ENCODE measurements at regions not wholly inside any gene's neighbourhood (a gene's known extent, or its start where the extent isn't known, plus 50 kb on each side); places are given as distances from the start of the nearest gene placed in this dataset.

DNA sequence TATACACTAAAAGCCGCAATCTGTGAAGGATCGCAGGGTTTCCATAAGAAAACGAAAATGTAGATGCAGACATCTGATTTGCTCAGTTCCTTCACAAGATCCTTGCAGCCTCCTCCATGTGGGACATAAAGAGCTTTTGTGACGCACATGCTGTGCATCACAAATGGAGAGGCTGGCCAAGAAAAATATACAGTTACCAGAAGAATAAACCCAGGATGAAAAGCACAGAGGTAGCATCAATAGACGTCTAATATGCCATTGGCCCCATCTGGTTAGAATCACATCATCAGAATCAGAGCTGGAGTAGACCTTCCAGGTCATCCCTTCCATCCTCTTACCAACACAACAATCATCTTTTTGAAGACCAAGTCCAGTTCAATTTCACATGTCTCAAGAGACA, 517.4 kb downstream of the RAB28 start:
- TF ChIP-seq, protein P1, sequence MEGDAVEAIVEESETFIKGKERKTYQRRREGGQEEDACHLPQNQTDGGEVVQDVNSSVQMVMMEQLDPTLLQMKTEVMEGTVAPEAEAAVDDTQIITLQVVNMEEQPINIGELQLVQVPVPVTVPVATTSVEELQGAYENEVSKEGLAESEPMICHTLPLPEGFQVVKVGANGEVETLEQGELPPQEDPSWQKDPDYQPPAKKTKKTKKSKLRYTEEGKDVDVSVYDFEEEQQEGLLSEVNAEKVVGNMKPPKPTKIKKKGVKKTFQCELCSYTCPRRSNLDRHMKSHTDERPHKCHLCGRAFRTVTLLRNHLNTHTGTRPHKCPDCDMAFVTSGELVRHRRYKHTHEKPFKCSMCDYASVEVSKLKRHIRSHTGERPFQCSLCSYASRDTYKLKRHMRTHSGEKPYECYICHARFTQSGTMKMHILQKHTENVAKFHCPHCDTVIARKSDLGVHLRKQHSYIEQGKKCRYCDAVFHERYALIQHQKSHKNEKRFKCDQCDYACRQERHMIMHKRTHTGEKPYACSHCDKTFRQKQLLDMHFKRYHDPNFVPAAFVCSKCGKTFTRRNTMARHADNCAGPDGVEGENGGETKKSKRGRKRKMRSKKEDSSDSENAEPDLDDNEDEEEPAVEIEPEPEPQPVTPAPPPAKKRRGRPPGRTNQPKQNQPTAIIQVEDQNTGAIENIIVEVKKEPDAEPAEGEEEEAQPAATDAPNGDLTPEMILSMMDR (IDR thresholded peaks at IDR 0.05): no peak
- H3K27ac Mint-ChIP-seq: no peak overlapping the region
- ATAC-seq (ENCODE audit: poor library complexity) (no peak), DNase-seq (no peak)
- H3K9me3 ChIP-seq (ENCODE audit: control insufficient read depth in 1 of 2, insufficient read depth in 1 of 2, low read length in 2 of 2): peaks cover 0 to 4% of the 10 kb centered on the region in 2 experiments
- no peaks in the 10 kb centered on the region for H3K36me3 ChIP-seq (ENCODE audit: insufficient read depth, low read length)
- H3K36me3 Mint-ChIP-seq (ENCODE audit: low read depth): no peaks in the 10 kb centered on the region
- ChIA-PET CTCF (no interaction called here), POLR2A (no interaction called here)
- H3K4me1 ChIP-seq (ENCODE audit: insufficient read depth, low read length): no peaks in the 10 kb centered on the region
- no peaks in the 10 kb centered on the region for H3K27me3 ChIP-seq (ENCODE audit: control insufficient read depth in 1 of 2, insufficient read depth in 2 of 2, low read length in 2 of 2)
- no peaks in the 10 kb centered on the region for H3K27me3 Mint-ChIP-seq
- peaks cover 3% of the 10 kb centered on the region for H3K9me3 Mint-ChIP-seq
- intact Hi-C loops (cut with DNase I, micrococcal nuclease): no loop called here
- H3K4me3 ChIP-seq (ENCODE audit: low read length): no peak overlapping the region
- no peak overlapping the region for H3K4me3 Mint-ChIP-seq
- H3K4me1 Mint-ChIP-seq (ENCODE audit: low read depth): no peaks in the 10 kb centered on the region
- no peak overlapping the region for H3K27ac ChIP-seq (ENCODE audit: low read depth in 1 of 2, low read length in 2 of 2)

DNA sequence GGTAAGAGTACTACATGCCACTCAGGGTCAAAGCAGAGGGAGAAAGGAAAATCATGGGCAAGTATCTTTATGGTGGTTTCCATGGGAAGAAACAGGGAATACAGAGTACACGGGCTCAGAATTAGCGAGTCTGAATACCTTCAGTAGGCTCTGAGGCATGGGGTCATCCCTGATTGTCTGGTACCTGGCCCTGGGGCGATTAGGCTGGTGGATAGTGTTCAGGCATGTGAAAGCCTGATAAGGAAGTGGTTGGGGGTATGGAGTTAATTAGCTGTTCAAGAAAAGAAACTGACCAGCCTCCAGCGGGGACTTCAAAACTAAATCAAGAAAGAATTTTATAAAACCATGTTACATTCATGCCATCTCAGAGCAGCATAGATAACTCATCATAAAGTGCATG, 518.8 kb downstream of the RAB28 start:
- no peak for DNase-seq
- Histone ChIP-seq H3K27ac (ENCODE audit: low read depth in 1 of 2, low read length in 2 of 2) (no peak overlapping the region), H3K27me3 (ENCODE audit: control insufficient read depth in 1 of 2, insufficient read depth in 2 of 2, low read length in 2 of 2) (no peaks in the 10 kb centered on the region), H3K9me3 (ENCODE audit: control insufficient read depth in 1 of 2, insufficient read depth in 1 of 2, low read length in 2 of 2) (peaks cover 0 to 4% of the 10 kb centered on the region in 2 experiments), H3K4me3 (ENCODE audit: low read length) (no peak overlapping the region), H3K4me1 (ENCODE audit: insufficient read depth, low read length) (no peaks in the 10 kb centered on the region), H3K36me3 (ENCODE audit: insufficient read depth, low read length) (no peaks in the 10 kb centered on the region)
- no peak overlapping the region for H3K4me3 Mint-ChIP-seq
- no peaks in the 10 kb centered on the region for H3K27me3 Mint-ChIP-seq
- no peaks in the 10 kb centered on the region for H3K36me3 Mint-ChIP-seq (ENCODE audit: low read depth)
- CTCF ChIA-PET: no interaction called here
- no peak for ATAC-seq (ENCODE audit: poor library complexity)
- TF ChIP-seq, protein P1 (IDR thresholded peaks at IDR 0.05): no peak
- intact Hi-C loops (cut with DNase I, micrococcal nuclease): no loop called here
- peaks cover 3% of the 10 kb centered on the region for H3K9me3 Mint-ChIP-seq
- H3K27ac Mint-ChIP-seq: no peak overlapping the region
- no peaks in the 10 kb centered on the region for H3K4me1 Mint-ChIP-seq (ENCODE audit: low read depth)
- POLR2A ChIA-PET: no interaction called here

DNA sequence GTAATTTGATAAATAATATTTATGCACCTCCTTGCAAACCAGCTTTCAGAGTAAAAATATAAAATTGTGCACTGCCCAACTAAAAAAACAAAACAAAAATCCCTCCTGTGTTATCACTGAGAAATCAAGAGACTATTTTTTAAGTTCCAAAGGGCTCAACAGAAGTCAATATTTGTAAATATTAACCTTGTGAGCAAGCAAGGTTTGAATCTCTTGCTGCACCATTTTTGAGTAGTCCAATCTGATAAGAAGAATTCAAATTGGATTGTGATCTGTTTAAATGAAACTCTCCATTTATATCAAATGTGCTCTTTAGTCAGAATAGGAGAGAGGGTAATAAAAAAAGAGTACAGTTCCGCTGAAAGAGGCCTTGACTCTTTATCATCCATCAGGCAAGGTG, 520.2 kb downstream of the RAB28 start:
- H3K27ac Mint-ChIP-seq: no peak overlapping the region
- H3K9me3 Mint-ChIP-seq: peaks cover 3% of the 10 kb centered on the region
- Histone ChIP-seq H3K4me3 (ENCODE audit: low read length) (no peak overlapping the region), H3K36me3 (ENCODE audit: insufficient read depth, low read length) (no peaks in the 10 kb centered on the region), H3K27ac (ENCODE audit: low read depth in 1 of 2, low read length in 2 of 2) (no peak overlapping the region), H3K9me3 (ENCODE audit: control insufficient read depth in 1 of 2, insufficient read depth in 1 of 2, low read length in 2 of 2) (no peaks in the 10 kb centered on the region), H3K27me3 (ENCODE audit: control insufficient read depth in 1 of 2, insufficient read depth in 2 of 2, low read length in 2 of 2) (no peaks in the 10 kb centered on the region), H3K4me1 (ENCODE audit: insufficient read depth, low read length) (no peaks in the 10 kb centered on the region)
- H3K4me1 Mint-ChIP-seq (ENCODE audit: low read depth): no peaks in the 10 kb centered on the region
- ChIA-PET CTCF (no interaction called here), POLR2A (no interaction called here)
- no peak for DNase-seq
- TF ChIP-seq, protein P1 (IDR thresholded peaks at IDR 0.05): no peak
- H3K27me3 Mint-ChIP-seq: no peaks in the 10 kb centered on the region
- no peaks in the 10 kb centered on the region for H3K36me3 Mint-ChIP-seq (ENCODE audit: low read depth)
- no peak overlapping the region for H3K4me3 Mint-ChIP-seq
- ATAC-seq (ENCODE audit: poor library complexity): no peak
- intact Hi-C loops (cut with DNase I, micrococcal nuclease): no loop called here
